Chondrocyte (in vitro differentiated cells): ENCODE measurements at regions not wholly inside any gene's neighbourhood (a gene's known extent, or its start where the extent isn't known, plus 50 kb on each side); places are given as distances from the start of the nearest gene placed in this dataset.

Experiments
- DNase-seq: peaks from one replicate; pipeline ENCODE4 v3.0.0; 2021; ENCODE audit warnings: mixed read lengths, low spot score
- H3K27ac Mint-ChIP-seq: one replicate; pipeline ENCODE4 v1.8.0; 2021; ENCODE audit warnings: mild to moderate bottlenecking, moderate library complexity, mixed read lengths; ENCODE audit not compliant: unreplicated experiment
- H3K27me3 Mint-ChIP-seq: 2 replicates; pipeline ENCODE4 v1.8.0; 2021; ENCODE audit warnings: low read depth, mixed read lengths
- H3K36me3 Mint-ChIP-seq: 2 replicates; pipeline ENCODE4 v1.8.0; 2021; ENCODE audit warnings: low read depth, mixed read lengths
- H3K4me1 Mint-ChIP-seq: 2 replicates; pipeline ENCODE4 v1.8.0; 2021; ENCODE audit warnings: low read depth, mild to moderate bottlenecking, mixed read lengths
- H3K4me3 Mint-ChIP-seq: one replicate; pipeline ENCODE4 v1.8.0; 2021; ENCODE audit warnings: mild to moderate bottlenecking, moderate library complexity, mixed read lengths; ENCODE audit not compliant: unreplicated experiment
- H3K9me3 Mint-ChIP-seq: 2 replicates; pipeline ENCODE4 v1.8.0; 2021; ENCODE audit warnings: low read depth, mixed read lengths
- CTCF ChIP-seq: fragments of 200-600 bp; sonication (generic); IDR thresholded peaks from 2 replicates; pipeline ENCODE4 v1.5.0; 2021; ENCODE audit warnings: antibody characterized with exemption, mild to moderate bottlenecking, moderate library complexity

- H3K4me3 Mint-ChIP-seq = no peak overlapping the region
- H3K4me1 Mint-ChIP-seq = peaks cover 27% of the 10 kb centered on the region
- no peaks in the 10 kb centered on the region for H3K27me3 Mint-ChIP-seq
- DNase-seq = no peak
- no peaks in the 10 kb centered on the region for H3K9me3 Mint-ChIP-seq
- no peak overlapping the region for H3K27ac Mint-ChIP-seq
- H3K36me3 Mint-ChIP-seq = peaks cover 2% of the 10 kb centered on the region
- no peak for TF ChIP-seq CTCF
Measured at GRCh38 chr7:130994378-130995115, 260.5 kb upstream of the KLF14 start.

GRCh38 chr7:130995252-130996081 lies 261.5 kb upstream of the KLF14 start:
- H3K36me3 Mint-ChIP-seq = peaks cover 2% of the 10 kb centered on the region
- no peaks in the 10 kb centered on the region for H3K27me3 Mint-ChIP-seq
- no peak for TF ChIP-seq CTCF
- no peak overlapping the region for H3K27ac Mint-ChIP-seq
- no peaks in the 10 kb centered on the region for H3K9me3 Mint-ChIP-seq
- H3K4me1 Mint-ChIP-seq = peaks cover 27% of the 10 kb centered on the region
- no peak for DNase-seq
- H3K4me3 Mint-ChIP-seq = no peak overlapping the region

DNA sequence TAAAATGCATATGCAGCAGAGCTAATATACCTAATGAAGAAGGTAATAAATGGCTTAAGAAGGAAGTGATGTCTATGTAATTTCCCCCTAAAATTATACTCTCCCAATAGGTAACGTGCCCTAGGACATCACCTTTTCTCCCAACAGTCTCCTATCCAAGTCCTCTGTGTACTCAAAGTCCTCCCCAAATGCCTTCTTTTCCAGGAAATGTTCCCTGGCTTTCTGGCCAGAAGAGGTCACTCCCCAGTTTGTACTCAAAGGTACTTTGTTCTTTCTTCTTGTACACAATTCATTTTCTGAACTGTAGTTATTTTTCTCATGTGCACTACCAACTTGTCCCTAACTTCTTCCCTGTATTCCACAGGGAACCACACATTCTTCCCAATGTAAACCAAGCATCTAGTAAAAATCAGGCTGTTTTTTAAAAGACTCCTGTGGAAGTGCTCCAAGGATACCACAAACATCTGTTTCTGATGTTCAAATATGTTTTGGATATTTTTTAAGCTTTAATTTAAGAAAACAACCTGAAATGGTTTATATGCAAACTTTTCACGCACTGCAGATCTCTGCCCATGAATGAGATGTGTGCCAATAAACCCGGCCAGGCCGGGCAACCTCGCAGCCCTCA lies 262.3 kb upstream of the KLF14 start:
- Mint-ChIP-seq H3K4me3 (no peak overlapping the region), H3K36me3 (peaks cover 2% of the 10 kb centered on the region), H3K4me1 (peaks cover 27% of the 10 kb centered on the region), H3K27me3 (no peaks in the 10 kb centered on the region), H3K27ac (peak overlapping the region; percentile 55), H3K9me3 (no peaks in the 10 kb centered on the region)
- TF ChIP-seq CTCF = no peak
- no peak for DNase-seq

- Mint-ChIP-seq H3K27ac (peak overlapping the region; percentile 55), H3K4me3 (no peak overlapping the region), H3K4me1 (peaks cover 27% of the 10 kb centered on the region), H3K9me3 (no peaks in the 10 kb centered on the region), H3K27me3 (no peaks in the 10 kb centered on the region), H3K36me3 (peaks cover 2% of the 10 kb centered on the region)
- no peak for DNase-seq
- TF ChIP-seq CTCF = no peak
Measured at GRCh38 chr7:130996833-130997231, 262.8 kb upstream of the KLF14 start.

DNA sequence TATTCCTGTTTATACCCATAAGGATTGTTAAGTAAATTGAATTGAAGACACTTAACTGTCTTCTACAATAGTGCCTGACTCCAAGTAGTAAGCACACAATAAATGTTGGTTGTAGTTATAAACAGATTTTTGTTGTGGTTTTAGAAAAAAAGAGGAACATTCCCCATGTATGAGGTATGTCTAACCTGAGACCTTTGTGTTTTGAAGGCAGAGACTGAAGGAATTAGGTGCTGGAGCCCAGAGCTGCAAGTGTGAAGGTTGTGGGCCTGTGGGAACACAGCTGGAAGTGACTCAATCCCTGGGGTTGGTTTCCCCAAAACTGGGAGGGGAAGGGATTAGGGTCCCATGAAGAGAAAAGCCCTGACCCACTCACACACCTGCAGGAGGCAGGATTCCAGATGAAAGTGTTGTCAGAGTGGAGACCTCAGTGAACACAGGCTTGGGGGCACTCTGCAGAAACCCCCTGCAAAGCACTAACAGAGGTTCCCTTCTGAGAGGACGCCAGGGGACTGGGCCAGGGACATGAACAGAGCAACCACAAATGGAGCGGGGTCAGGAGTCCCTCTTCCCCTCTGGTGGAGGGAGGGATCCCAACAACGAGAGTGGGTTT lies 265.1 kb upstream of the KLF14 start:
- TF ChIP-seq CTCF = no peak
- no peak for DNase-seq
- no peak overlapping the region for H3K27ac Mint-ChIP-seq

More for the DNA sequence above, 265.1 kb upstream of the KLF14 start:
- H3K27me3 Mint-ChIP-seq = no peaks in the 10 kb centered on the region
- peaks cover 27% of the 10 kb centered on the region for H3K4me1 Mint-ChIP-seq
- peaks cover 6% of the 10 kb centered on the region for H3K9me3 Mint-ChIP-seq
- peaks cover 2% of the 10 kb centered on the region for H3K36me3 Mint-ChIP-seq
- H3K4me3 Mint-ChIP-seq = no peak overlapping the region
